NCI-H526 treated with DMSO at 0.1 percent for 48 hours (cell line): ENCODE measurements at regions not wholly inside any gene's neighbourhood (a gene's known extent, or its start where the extent isn't known, plus 50 kb on each side); places are given as distances from the start of the nearest gene placed in this dataset.

Source experiments
- DNase-seq: peaks from one replicate; lab custom pipeline; 2025; lab: John Stamatoyannopoulos, UW

GRCh38 chr6:169047345-169047744 is 206.3 kb downstream of the THBS2 start:
- DNase-seq: no peak

- no peak for DNase-seq
Measured at GRCh38 chr6:169046483-169047192, 207.0 kb downstream of the THBS2 start.

- no peak for DNase-seq
Measured at GRCh38 chr6:169046021-169046420, 207.6 kb downstream of the THBS2 start.

- DNase-seq: no peak
Measured at GRCh38 chr6:169045486-169045885, 208.2 kb downstream of the THBS2 start.

- no peak for DNase-seq
Measured at GRCh38 chr6:169044381-169045230, 209.0 kb downstream of the THBS2 start.

- DNase-seq: no peak
Measured at GRCh38 chr6:169042061-169042460, 211.6 kb downstream of the THBS2 start.

GRCh38 chr6:169041078-169041477 is 212.6 kb downstream of the THBS2 start:
- no peak for DNase-seq

- DNase-seq: peak; percentile 92
Measured at GRCh38 chr6:169038691-169039090, 215.0 kb downstream of the THBS2 start.

- DNase-seq: no peak
Measured at GRCh38 chr6:169035385-169036240, 218.0 kb downstream of the THBS2 start.

- DNase-seq: no peak
Measured at GRCh38 chr6:169034516-169035167, 219.0 kb downstream of the THBS2 start.

GRCh38 chr6:169029861-169030260 is 223.8 kb downstream of the THBS2 start:
- no peak for DNase-seq

GRCh38 chr6:169028343-169028742 is 225.3 kb downstream of the THBS2 start:
- peak; percentile 39 for DNase-seq

- DNase-seq: no peak
Measured at GRCh38 chr6:169026175-169026574, 227.5 kb downstream of the THBS2 start.

- DNase-seq: no peak
Measured at GRCh38 chr6:169024047-169024660, 229.5 kb downstream of the THBS2 start.

GRCh38 chr6:169023161-169023874 is 230.3 kb downstream of the THBS2 start:
- DNase-seq: no peak

- no peak for DNase-seq
Measured at GRCh38 chr6:169022079-169022478, 231.6 kb downstream of the THBS2 start.

- DNase-seq: no peak
Measured at GRCh38 chr6:169020821-169021220, 232.8 kb downstream of the THBS2 start.

- DNase-seq: peak; percentile 58
Measured at GRCh38 chr6:169019727-169020491, 233.7 kb downstream of the THBS2 start.

- DNase-seq: no peak
Measured at GRCh38 chr6:169019111-169019510, 234.5 kb downstream of the THBS2 start.

GRCh38 chr6:169016758-169017157 is 236.9 kb downstream of the THBS2 start:
- DNase-seq: no peak
